Activated CD8-positive, alpha-beta T cell treated with anti-CD3 and anti-CD28 coated beads, Interleukin-2, amount 10 ng/mL, durations not matched to agents 7 days and 5 days (primary cell): ENCODE measurements at regions not wholly inside any gene's neighbourhood (a gene's known extent, or its start where the extent isn't known, plus 50 kb on each side); places are given as distances from the start of the nearest gene placed in this dataset.
A peak's percentile ranks its signal among the peaks of the same experiment; 100 is the strongest.

Experiments
- ATAC-seq: fragments of 150-1000 bp; cut with Tn5 transposase; one replicate; pipeline ENCODE4 v1.10.0; 2021; ENCODE audit warnings: moderate library complexity
- CTCF ChIA-PET: fragments of 350-600 bp; sonication (Branson Sonifier 250); formaldehyde crosslinking; loops from one replicate; lab custom pipeline; 2021; ENCODE audit warnings: antibody characterized with exemption; lab: Charles Lee
- POLR2A ChIA-PET: fragments of 350-600 bp; sonication (Branson Sonifier 250); formaldehyde crosslinking; loops from one replicate; lab custom pipeline; 2021; ENCODE audit warnings: antibody characterized with exemption; lab: Charles Lee
- DNase-seq: peaks from one replicate; pipeline ENCODE4 v3.0.0-alpha.2; 2020
- H3K27ac Mint-ChIP-seq: one replicate; pipeline ENCODE4 v1.8.0; 2021; ENCODE audit warnings: mild to moderate bottlenecking, mixed read lengths
- H3K27me3 Mint-ChIP-seq: one replicate; pipeline ENCODE4 v1.8.0; 2021; ENCODE audit warnings: low read depth, mixed read lengths
- H3K36me3 Mint-ChIP-seq: one replicate; pipeline ENCODE4 v1.8.0; 2021; ENCODE audit warnings: low read depth, mixed read lengths
- H3K4me1 Mint-ChIP-seq: one replicate; pipeline ENCODE4 v1.8.0; 2021; ENCODE audit warnings: low read depth, mixed read lengths
- H3K4me3 Mint-ChIP-seq: one replicate; pipeline ENCODE4 v1.8.0; 2021; ENCODE audit warnings: mild to moderate bottlenecking, mixed read lengths
- H3K9me3 Mint-ChIP-seq: one replicate; pipeline ENCODE4 v1.8.0; 2022; ENCODE audit warnings: mixed read lengths; ENCODE audit not compliant: insufficient read depth

GRCh38 chr7:115522174-115522573, 508.4 kb downstream of the TFEC start:
- no peaks in the 10 kb centered on the region for H3K36me3 Mint-ChIP-seq
- H3K4me1 Mint-ChIP-seq = no peaks in the 10 kb centered on the region
- no peak for DNase-seq
- no peak for ATAC-seq
- no peaks in the 10 kb centered on the region for H3K27me3 Mint-ChIP-seq
- ChIA-PET POLR2A (no interaction called here), CTCF (no interaction called here)
- no peak overlapping the region for H3K27ac Mint-ChIP-seq
- no peak overlapping the region for H3K4me3 Mint-ChIP-seq
- peaks cover 4% of the 10 kb centered on the region for H3K9me3 Mint-ChIP-seq

- H3K27ac Mint-ChIP-seq = no peak overlapping the region
- no peak overlapping the region for H3K4me3 Mint-ChIP-seq
- no peak for DNase-seq
- no peaks in the 10 kb centered on the region for H3K4me1 Mint-ChIP-seq
- no peaks in the 10 kb centered on the region for H3K36me3 Mint-ChIP-seq
- ChIA-PET CTCF (no interaction called here), POLR2A (no interaction called here)
- no peaks in the 10 kb centered on the region for H3K9me3 Mint-ChIP-seq
- ATAC-seq = no peak
- H3K27me3 Mint-ChIP-seq = no peaks in the 10 kb centered on the region
Measured at GRCh38 chr7:115516341-115516740, 514.2 kb downstream of the TFEC start.

- POLR2A ChIA-PET = no interaction called here
- H3K4me3 Mint-ChIP-seq = no peak overlapping the region
- no peaks in the 10 kb centered on the region for H3K9me3 Mint-ChIP-seq
- CTCF ChIA-PET = no interaction called here
- H3K27me3 Mint-ChIP-seq = no peaks in the 10 kb centered on the region
- no peak overlapping the region for H3K27ac Mint-ChIP-seq
- ATAC-seq = no peak
- H3K4me1 Mint-ChIP-seq = no peaks in the 10 kb centered on the region
- H3K36me3 Mint-ChIP-seq = no peaks in the 10 kb centered on the region
- DNase-seq = no peak
Measured at GRCh38 chr7:115511330-115511729, 519.2 kb downstream of the TFEC start.

- CTCF ChIA-PET = interaction anchor here (0.6 kb wide), 1 partner anchor 292 kb away, joined by 3 read pairs; no protein-coding TSS in a partner anchor
- no peak for ATAC-seq
- H3K27me3 Mint-ChIP-seq = no peaks in the 10 kb centered on the region
- no peaks in the 10 kb centered on the region for H3K36me3 Mint-ChIP-seq
- POLR2A ChIA-PET = no interaction called here
- no peak overlapping the region for H3K4me3 Mint-ChIP-seq
- H3K9me3 Mint-ChIP-seq = no peaks in the 10 kb centered on the region
- DNase-seq = no peak
- no peaks in the 10 kb centered on the region for H3K4me1 Mint-ChIP-seq
- H3K27ac Mint-ChIP-seq = no peak overlapping the region
Measured at GRCh38 chr7:115505136-115505535, 525.4 kb downstream of the TFEC start.

GRCh38 chr7:115499956-115500355, 530.6 kb downstream of the TFEC start:
- H3K27me3 Mint-ChIP-seq = no peaks in the 10 kb centered on the region
- H3K27ac Mint-ChIP-seq = no peak overlapping the region
- ATAC-seq (no peak), DNase-seq (no peak)
- no peak overlapping the region for H3K4me3 Mint-ChIP-seq
- H3K9me3 Mint-ChIP-seq = no peaks in the 10 kb centered on the region
- ChIA-PET CTCF (no interaction called here), POLR2A (no interaction called here)
- no peaks in the 10 kb centered on the region for H3K36me3 Mint-ChIP-seq
- no peaks in the 10 kb centered on the region for H3K4me1 Mint-ChIP-seq

- Mint-ChIP-seq H3K4me3 (no peak overlapping the region), H3K9me3 (no peaks in the 10 kb centered on the region), H3K36me3 (no peaks in the 10 kb centered on the region), H3K27me3 (no peaks in the 10 kb centered on the region), H3K4me1 (no peaks in the 10 kb centered on the region), H3K27ac (no peak overlapping the region)
- DNase-seq = no peak
- no peak for ATAC-seq
- ChIA-PET CTCF (no interaction called here), POLR2A (no interaction called here)
Measured at GRCh38 chr7:115496006-115496405, 534.6 kb downstream of the TFEC start.

GRCh38 chr7:115494529-115495147, 535.9 kb downstream of the TFEC start:
- ChIA-PET CTCF (no interaction called here), POLR2A (no interaction called here)
- Mint-ChIP-seq H3K27me3 (no peaks in the 10 kb centered on the region), H3K4me3 (no peak overlapping the region), H3K27ac (no peak overlapping the region), H3K36me3 (no peaks in the 10 kb centered on the region), H3K9me3 (no peaks in the 10 kb centered on the region), H3K4me1 (no peaks in the 10 kb centered on the region)
- DNase-seq (no peak), ATAC-seq (no peak)

GRCh38 chr7:115493381-115493780, 537.2 kb downstream of the TFEC start:
- Mint-ChIP-seq H3K4me3 (no peak overlapping the region), H3K4me1 (no peaks in the 10 kb centered on the region), H3K36me3 (no peaks in the 10 kb centered on the region), H3K27ac (no peak overlapping the region), H3K27me3 (no peaks in the 10 kb centered on the region), H3K9me3 (no peaks in the 10 kb centered on the region)
- ChIA-PET CTCF (no interaction called here), POLR2A (no interaction called here)
- DNase-seq = no peak
- no peak for ATAC-seq

GRCh38 chr7:115491744-115492380, 538.7 kb downstream of the TFEC start:
- ChIA-PET CTCF (no interaction called here), POLR2A (no interaction called here)
- DNase-seq (no peak), ATAC-seq (no peak)
- no peak overlapping the region for H3K4me3 Mint-ChIP-seq
- no peak overlapping the region for H3K27ac Mint-ChIP-seq
- no peaks in the 10 kb centered on the region for H3K9me3 Mint-ChIP-seq
- no peaks in the 10 kb centered on the region for H3K36me3 Mint-ChIP-seq
- no peaks in the 10 kb centered on the region for H3K27me3 Mint-ChIP-seq
- H3K4me1 Mint-ChIP-seq = no peaks in the 10 kb centered on the region

- Mint-ChIP-seq H3K4me1 (peaks cover 7% of the 10 kb centered on the region), H3K9me3 (no peaks in the 10 kb centered on the region), H3K4me3 (no peak overlapping the region), H3K27ac (no peak overlapping the region), H3K36me3 (no peaks in the 10 kb centered on the region), H3K27me3 (peaks cover 18% of the 10 kb centered on the region)
- ChIA-PET CTCF (no interaction called here), POLR2A (no interaction called here)
- DNase-seq (no peak), ATAC-seq (no peak)
Measured at GRCh38 chr7:115479448-115479847, 551.1 kb downstream of the TFEC start.

- peaks cover 18% of the 10 kb centered on the region for H3K27me3 Mint-ChIP-seq
- CTCF ChIA-PET = no interaction called here
- no peak overlapping the region for H3K4me3 Mint-ChIP-seq
Measured at GRCh38 chr7:115478426-115478825, 552.1 kb downstream of the TFEC start.

GRCh38 chr7:115477193-115477651, 553.3 kb downstream of the TFEC start:
- Mint-ChIP-seq H3K4me1 (peaks cover 7% of the 10 kb centered on the region), H3K9me3 (no peaks in the 10 kb centered on the region), H3K27me3 (peaks cover 18% of the 10 kb centered on the region), H3K27ac (no peak overlapping the region), H3K36me3 (no peaks in the 10 kb centered on the region), H3K4me3 (peak overlapping the region; percentile 25)
- ChIA-PET CTCF (no interaction called here), POLR2A (no interaction called here)
- DNase-seq = no peak
- ATAC-seq = no peak

More at GRCh38 chr7:115478426-115478825, 552.1 kb downstream of the TFEC start:
- DNase-seq (no peak), ATAC-seq (no peak)
- POLR2A ChIA-PET = no interaction called here
- no peaks in the 10 kb centered on the region for H3K36me3 Mint-ChIP-seq
- H3K27ac Mint-ChIP-seq = no peak overlapping the region
- H3K4me1 Mint-ChIP-seq = peaks cover 7% of the 10 kb centered on the region
- H3K9me3 Mint-ChIP-seq = no peaks in the 10 kb centered on the region
